Endothelial cell of umbilical vein (primary cell): ENCODE measurements at regions not wholly inside any gene's neighbourhood (a gene's known extent, or its start where the extent isn't known, plus 50 kb on each side); places are given as distances from the start of the nearest gene placed in this dataset.

Experiments
- BruUV-seq: library from RNA; stranded (reverse); fragments of 400-500 nt; replicated peaks from 2 replicates; lab custom pipeline; 2021; lab: Mats Ljungman, UMichigan
- CTCF ChIA-PET: fragments of 300-600, 350-600 bp; sonication (Branson Sonifier 250); formaldehyde crosslinking; loops from one replicate; lab custom pipeline; 2021; ENCODE audit warnings: antibody characterized with exemption, inconsistent platforms; lab: Charles Lee
- POLR2A ChIA-PET: fragments of 300-600, 350-600 bp; sonication (Branson Sonifier 250); formaldehyde crosslinking; loops from one replicate; lab custom pipeline; 2021; ENCODE audit warnings: antibody characterized with exemption, inconsistent platforms; lab: Charles Lee
- DNase-seq: peaks from one replicate; pipeline ENCODE4 v3.0.0-alpha.2; 2011; ENCODE audit warnings: low read depth, low spot score
- FAIRE-seq: peaks from 2 replicates; lab custom pipeline; 2011; peaks lifted over from hg19 to GRCh38; lab: Jason Lieb, UNC
- H2AFZ ChIP-seq: 2 replicates; pipeline ENCODE4 v1.6.0; 2012; ENCODE audit warnings: low read depth, low read length, control low read depth, inconsistent platforms
- H3K27ac ChIP-seq: 2 replicates; pipeline ENCODE4 v1.5.1; 2011; ENCODE audit warnings: low read depth, mild to moderate bottlenecking, control low read depth, low read length, moderate library complexity; ENCODE audit not compliant: insufficient read depth
- H3K27me3 ChIP-seq, 2 experiments: 2 replicates each; pipeline versions ENCODE4 v1.6.0 to v1.6.1; 2011; ENCODE audit warnings: low read length in 2 of 2, mixed read lengths in 1 of 2; ENCODE audit not compliant: control insufficient read depth in 2 of 2, insufficient read depth in 2 of 2
- H3K36me3 ChIP-seq, 2 experiments: 2 replicates in 1 of 2; 3 replicates in 1 of 2; pipeline ENCODE4 v1.5.1; 2011; ENCODE audit warnings: low read length in 2 of 2, mild to moderate bottlenecking in 1 of 2, moderate library complexity in 1 of 2; ENCODE audit not compliant: control insufficient read depth in 2 of 2, insufficient read depth in 2 of 2; ENCODE audit errors: extremely low read depth in 1 of 2
- H3K4me1 ChIP-seq: 3 replicates; pipeline ENCODE4 v1.5.1; 2011; ENCODE audit warnings: mild to moderate bottlenecking, low read length; ENCODE audit not compliant: control insufficient read depth, insufficient read depth; ENCODE audit errors: extremely low read depth
- H3K4me2 ChIP-seq: 2 replicates; pipeline ENCODE4 v1.6.1; 2011; ENCODE audit warnings: low read length, control low read depth, mixed read lengths; ENCODE audit not compliant: insufficient read depth
- H3K4me3 ChIP-seq, 3 experiments: fragments of 200-600 bp in 1 of 3; sonication (generic), shearing (Covaris generic) in 1 of 3; replicated peaks in 1 of 3; 2 replicates each; pipeline ENCODE4 v1.5.1; 2011 to 2016; ENCODE audit warnings: control low read depth in 3 of 3, low read length in 3 of 3, mild to moderate bottlenecking in 2 of 3, inconsistent platforms in 1 of 3, low read depth in 1 of 3, moderate library complexity in 1 of 3; ENCODE audit not compliant: insufficient read depth in 1 of 3
- H3K79me2 ChIP-seq: 2 replicates; pipeline ENCODE4 v1.6.0; 2012; ENCODE audit warnings: low read length, inconsistent platforms; ENCODE audit not compliant: control insufficient read depth, insufficient read depth
- H3K9ac ChIP-seq: replicated peaks from 2 replicates; pipeline ENCODE3; 2011; ENCODE audit warnings: low read length, control low read depth; ENCODE audit not compliant: insufficient read depth; ENCODE audit errors: extremely low read depth
- H3K9me1 ChIP-seq: replicated peaks from 3 replicates; pipeline ENCODE4 v1.6.0; 2011; ENCODE audit warnings: mild to moderate bottlenecking, low read length; ENCODE audit not compliant: control insufficient read depth, insufficient read depth; ENCODE audit errors: extremely low read depth
- H3K9me3 ChIP-seq: replicated peaks from 2 replicates; pipeline ENCODE4 v1.5.1; 2012; ENCODE audit warnings: low read length, inconsistent platforms; ENCODE audit not compliant: control insufficient read depth, insufficient read depth
- H4K20me1 ChIP-seq: replicated peaks from 2 replicates; pipeline ENCODE3; 2011; ENCODE audit warnings: mild to moderate bottlenecking, low read length; ENCODE audit not compliant: control insufficient read depth, insufficient read depth; ENCODE audit errors: extremely low read depth
- CTCF ChIP-seq, 2 donors: IDR thresholded peaks; 1 replicate in 1 of 2; 2 replicates in 1 of 2; pipeline ENCODE4 v1.5.1; 2011; ENCODE audit warnings: low read length in 2 of 2, mild to moderate bottlenecking in 2 of 2, moderate library complexity in 2 of 2, control low read depth in 1 of 2, inconsistent platforms in 1 of 2, low read depth in 1 of 2; ENCODE audit not compliant: insufficient read depth in 1 of 2; ENCODE audit errors: extremely low read depth in 1 of 2
- JUN ChIP-seq: IDR thresholded peaks from 2 replicates; pipeline ENCODE4 v1.6.1; 2011; ENCODE audit warnings: borderline replicate concordance, low read depth; ENCODE audit not compliant: insufficient read length, insufficient read depth
- MAX ChIP-seq: IDR thresholded peaks from 2 replicates; pipeline ENCODE4 v1.6.1; 2011; ENCODE audit not compliant: insufficient read depth, insufficient read length
- MYC ChIP-seq: IDR thresholded peaks from one replicate; pipeline ENCODE4 v1.6.1; 2011; ENCODE audit warnings: mild to moderate bottlenecking, low read depth, low read length
- POLR2A ChIP-seq: IDR thresholded peaks from 2 replicates; pipeline ENCODE4 v1.6.1; 2012; ENCODE audit warnings: low read depth, mild to moderate bottlenecking, control low read depth, low read length
- POLR2AphosphoS5 ChIP-seq: IDR thresholded peaks from 2 replicates; pipeline ENCODE4 v1.6.1; 2012; ENCODE audit warnings: low read depth, mild to moderate bottlenecking, control low read depth, low read length, moderate library complexity; ENCODE audit not compliant: insufficient read depth
- dilution Hi-C: fragments of 300-500 bp; cut with MboI; formaldehyde crosslinking; loops from one replicate; pipeline ENCODE4 v1.15.0; 2019; ENCODE audit warnings: low sequenced_read_pairs; ENCODE audit not compliant: extremely low pct_ligation_motif_present
- intact Hi-C: fragments of 100-400 bp; cut with micrococcal nuclease; formaldehyde crosslinking; loops from one replicate; pipeline ENCODE4 v1.10.0; 2022

- ChIA-PET CTCF (no interaction called here), POLR2A (no interaction called here)
- H4K20me1 ChIP-seq = no peaks in the 10 kb centered on the region
- no peak overlapping the region for H3K9ac ChIP-seq
- dilution Hi-C loops = no loop called here
- no peaks in the 10 kb centered on the region for H3K4me1 ChIP-seq
- no peak overlapping the region for H3K4me3 ChIP-seq
- FAIRE-seq (no peak), DNase-seq (no peak)
- H3K79me2 ChIP-seq = no peaks in the 10 kb centered on the region
- intact Hi-C loops = no loop called here
- H3K9me1 ChIP-seq = no peaks in the 10 kb centered on the region
- no peak overlapping the region for H3K4me2 ChIP-seq
- H3K36me3 ChIP-seq = no peaks in the 10 kb centered on the region
- no peak overlapping the region for H2AFZ ChIP-seq
- TF ChIP-seq POLR2A (no peak), MYC (no peak), POLR2AphosphoS5 (no peak)
- no peaks in the 10 kb centered on the region for H3K9me3 ChIP-seq
- no peak overlapping the region for H3K27ac ChIP-seq
- no TSS peak for BruUV-seq
- no peaks in the 10 kb centered on the region for H3K27me3 ChIP-seq
Measured at GRCh38 chr7:26587536-26587935, 276.9 kb downstream of the SKAP2 start.

GRCh38 chr7:26588511-26588910 lies 275.9 kb downstream of the SKAP2 start:
- H4K20me1 ChIP-seq = no peaks in the 10 kb centered on the region
- no peaks in the 10 kb centered on the region for H3K79me2 ChIP-seq
- no peak overlapping the region for H2AFZ ChIP-seq
- ChIA-PET CTCF (no interaction called here), POLR2A (no interaction called here)
- H3K36me3 ChIP-seq = no peaks in the 10 kb centered on the region
- H3K4me3 ChIP-seq = no peak overlapping the region
- H3K9ac ChIP-seq = no peak overlapping the region
- H3K27ac ChIP-seq = no peak overlapping the region
- DNase-seq (no peak), FAIRE-seq (no peak)
- no peaks in the 10 kb centered on the region for H3K27me3 ChIP-seq
- no peaks in the 10 kb centered on the region for H3K9me3 ChIP-seq
- no peaks in the 10 kb centered on the region for H3K9me1 ChIP-seq
- H3K4me1 ChIP-seq = no peaks in the 10 kb centered on the region
- no TSS peak for BruUV-seq
- no peak for TF ChIP-seq CTCF (IDR thresholded peaks at IDR 0.05; ENCODE audit: extremely low read depth in 1 of 2, insufficient read depth in 1 of 2, low read depth in 1 of 2, low read length in 2 of 2)
- no peak for TF ChIP-seq JUN
- TF ChIP-seq MAX = no peak
- no peak overlapping the region for H3K4me2 ChIP-seq
- intact Hi-C loops = no loop called here
- dilution Hi-C loops = no loop called here
